ENCODE measurements at regions not wholly inside any gene's neighbourhood (a gene's known extent, or its start where the extent isn't known, plus 50 kb on each side); places are given as distances from the start of the nearest gene placed in this dataset.

DNA sequence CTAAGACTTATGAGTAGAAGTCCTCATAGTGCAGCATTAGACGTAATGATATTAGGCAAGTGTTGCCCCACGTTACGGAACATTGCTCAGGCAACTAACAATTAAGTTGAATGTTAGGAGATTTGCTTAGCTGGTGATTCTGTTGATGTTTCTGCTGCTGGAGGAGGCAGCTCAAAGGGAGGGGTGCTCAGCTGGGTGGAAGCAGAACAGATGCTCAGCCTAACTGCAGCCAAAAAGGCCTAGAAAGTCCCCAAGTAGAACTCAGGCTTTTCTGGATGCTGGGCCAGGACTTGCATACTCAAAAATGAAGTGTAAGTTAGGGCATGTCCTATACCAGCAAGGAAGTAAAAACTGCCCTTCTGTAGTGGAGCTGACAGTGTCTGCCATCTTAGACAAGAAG, 201.4 kb downstream of the ADRA2A start:
- no peak for TF ChIP-seq CTCF (conservative IDR thresholded peaks at IDR 0.05)
- Mint-ChIP-seq H3K4me3 (no peak overlapping the region), H3K27me3 (ENCODE audit: low read depth) (no peaks in the 10 kb centered on the region), H3K27ac (no peak overlapping the region), H3K4me1 (no peaks in the 10 kb centered on the region), H3K9me3 (peaks cover 2% of the 10 kb centered on the region in 2 experiments; a peak in 2 of 5 replicates), H3K36me3 (ENCODE audit: insufficient read depth in 1 of 3, low read depth in 3 of 3) (no peaks in the 10 kb centered on the region; a peak in 1 of 7 replicates)
- Histone ChIP-seq H3K79me1 (ENCODE audit: insufficient read depth, low read depth, low read length, poor library complexity, severe bottlenecking) (no peaks in the 10 kb centered on the region), H3T11ph (ENCODE audit: low read length) (no peak overlapping the region), H3K23me2 (ENCODE audit: insufficient read length, low read depth, low read length, poor library complexity, severe bottlenecking) (no peaks in the 10 kb centered on the region), H3K18ac (ENCODE audit: insufficient read length, low read depth, low read length) (no peak overlapping the region), H3K9me3 (ENCODE audit: control insufficient read depth, low read depth, low read length) (no peaks in the 10 kb centered on the region), H2AK5ac (ENCODE audit: insufficient read length, low read length) (no peak overlapping the region), H4K5ac (ENCODE audit: insufficient read length, low read depth, low read length) (no peak overlapping the region), H3K4ac (ENCODE audit: low read depth, low read length) (no peak overlapping the region), H2BK5ac (ENCODE audit: insufficient read length, low read length) (no peak overlapping the region), H2AFZ (ENCODE audit: low read length) (no peak overlapping the region), H3K27me3 (ENCODE audit: insufficient read depth, low read length) (no peaks in the 10 kb centered on the region), H3K27ac (ENCODE audit: insufficient read length, low read depth, low read length) (no peak overlapping the region), H3K56ac (ENCODE audit: insufficient read length, low read depth, low read length) (no peak overlapping the region), H2BK12ac (ENCODE audit: insufficient read length, low read depth, low read length) (no peak overlapping the region), H3K79me2 (ENCODE audit: insufficient read depth, low read length) (no peaks in the 10 kb centered on the region), H3K23ac (ENCODE audit: insufficient read length, low read depth, low read length) (no peak overlapping the region), H3K9ac (ENCODE audit: extremely low read depth, insufficient read length, low read length) (no peak overlapping the region), H4K91ac (ENCODE audit: insufficient read length, low read depth, low read length) (no peak overlapping the region), H2BK15ac (ENCODE audit: low read depth, low read length) (no peak overlapping the region), H3K4me1 (ENCODE audit: insufficient read depth, low read length) (no peaks in the 10 kb centered on the region), H3K14ac (ENCODE audit: insufficient read depth, low read length) (no peak overlapping the region), H4K20me1 (ENCODE audit: control insufficient read depth, insufficient read depth, insufficient read length) (no peaks in the 10 kb centered on the region), H2BK20ac (ENCODE audit: low read depth, low read length, poor library complexity, severe bottlenecking) (no peak overlapping the region), H3K4me2 (ENCODE audit: insufficient read depth, insufficient read length, low read length) (no peak overlapping the region), H4K8ac (replicated peaks; ENCODE audit: insufficient read length, low read depth, low read length) (no peak overlapping the region), H2BK120ac (ENCODE audit: low read depth, low read length, poor library complexity, severe bottlenecking) (no peak overlapping the region)
- no CpG with 5 or more reads among the region's 3 CpGs for WGBS (ENCODE audit: extremely low coverage, insufficient read length, low lambda C conversion rate)
- DNase-seq, result no peak
